ENCODE measurements at regions not wholly inside any gene's neighbourhood (a gene's known extent, or its start where the extent isn't known, plus 50 kb on each side); places are given as distances from the start of the nearest gene placed in this dataset.

- no peak for TF ChIP-seq CTCF (IDR thresholded peaks at IDR 0.05; ENCODE audit: low read depth, low read length)
- no peak for TF ChIP-seq POLR2A (IDR thresholded peaks at IDR 0.05; ENCODE audit: extremely low read depth, insufficient read length)
- no peak for TF ChIP-seq MAX (IDR thresholded peaks at IDR 0.05; ENCODE audit: low read depth, low read length)
Measured at GRCh38 chr7:57364933-57365710, 84.9 kb upstream of the ZNF716 start.

Measured in NB4 (cell line).